GM12865 (cell line): ENCODE measurements at regions not wholly inside any gene's neighbourhood (a gene's known extent, or its start where the extent isn't known, plus 50 kb on each side); places are given as distances from the start of the nearest gene placed in this dataset.

Experiments
- DNase-seq: peaks from one replicate; pipeline ENCODE4 v3.0.0; 2010; ENCODE audit warnings: low read depth
- H3K4me3 ChIP-seq: 2 replicates; pipeline ENCODE4 v1.5.1; 2011; ENCODE audit warnings: mild to moderate bottlenecking, low read depth, low read length, control low read depth
- TF ChIP-seq, protein P1 (sequence below): IDR thresholded peaks from 2 replicates; pipeline ENCODE4 v1.5.1; 2011; ENCODE audit warnings: low read length, control low read depth, low read depth, inconsistent platforms; ENCODE audit not compliant: insufficient read depth; ENCODE audit errors: missing control alignments

DNA sequence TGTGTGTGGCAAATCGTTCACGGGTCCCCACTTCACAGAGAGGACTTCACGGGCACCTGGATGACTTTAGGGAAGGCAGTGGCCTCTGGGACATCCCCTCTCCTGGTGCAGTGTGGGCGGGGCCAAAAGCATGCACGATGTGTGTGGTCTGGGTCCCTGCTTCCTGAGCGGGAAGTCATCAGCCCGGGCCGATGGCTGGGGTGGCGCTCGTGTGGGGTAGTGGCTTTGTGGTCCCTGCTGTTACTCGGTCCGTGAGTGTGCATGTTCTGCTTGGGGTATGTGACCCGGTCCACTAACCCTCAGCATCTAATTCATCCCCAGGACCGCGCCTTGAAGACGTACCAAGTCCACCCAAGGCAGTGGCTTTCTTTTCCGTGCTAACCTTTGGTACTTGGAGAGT, 142.5 kb upstream of the RTL1 start:
- no peak overlapping the region for H3K4me3 ChIP-seq
- DNase-seq, result no peak
- TF ChIP-seq, protein P1, sequence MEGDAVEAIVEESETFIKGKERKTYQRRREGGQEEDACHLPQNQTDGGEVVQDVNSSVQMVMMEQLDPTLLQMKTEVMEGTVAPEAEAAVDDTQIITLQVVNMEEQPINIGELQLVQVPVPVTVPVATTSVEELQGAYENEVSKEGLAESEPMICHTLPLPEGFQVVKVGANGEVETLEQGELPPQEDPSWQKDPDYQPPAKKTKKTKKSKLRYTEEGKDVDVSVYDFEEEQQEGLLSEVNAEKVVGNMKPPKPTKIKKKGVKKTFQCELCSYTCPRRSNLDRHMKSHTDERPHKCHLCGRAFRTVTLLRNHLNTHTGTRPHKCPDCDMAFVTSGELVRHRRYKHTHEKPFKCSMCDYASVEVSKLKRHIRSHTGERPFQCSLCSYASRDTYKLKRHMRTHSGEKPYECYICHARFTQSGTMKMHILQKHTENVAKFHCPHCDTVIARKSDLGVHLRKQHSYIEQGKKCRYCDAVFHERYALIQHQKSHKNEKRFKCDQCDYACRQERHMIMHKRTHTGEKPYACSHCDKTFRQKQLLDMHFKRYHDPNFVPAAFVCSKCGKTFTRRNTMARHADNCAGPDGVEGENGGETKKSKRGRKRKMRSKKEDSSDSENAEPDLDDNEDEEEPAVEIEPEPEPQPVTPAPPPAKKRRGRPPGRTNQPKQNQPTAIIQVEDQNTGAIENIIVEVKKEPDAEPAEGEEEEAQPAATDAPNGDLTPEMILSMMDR, result no peak

- no peak for DNase-seq
- H3K4me3 ChIP-seq, result no peak overlapping the region
- TF ChIP-seq, protein P1, result no peak
Measured at GRCh38 chr14:101047326-101047725, 143.8 kb upstream of the RTL1 start.

DNA sequence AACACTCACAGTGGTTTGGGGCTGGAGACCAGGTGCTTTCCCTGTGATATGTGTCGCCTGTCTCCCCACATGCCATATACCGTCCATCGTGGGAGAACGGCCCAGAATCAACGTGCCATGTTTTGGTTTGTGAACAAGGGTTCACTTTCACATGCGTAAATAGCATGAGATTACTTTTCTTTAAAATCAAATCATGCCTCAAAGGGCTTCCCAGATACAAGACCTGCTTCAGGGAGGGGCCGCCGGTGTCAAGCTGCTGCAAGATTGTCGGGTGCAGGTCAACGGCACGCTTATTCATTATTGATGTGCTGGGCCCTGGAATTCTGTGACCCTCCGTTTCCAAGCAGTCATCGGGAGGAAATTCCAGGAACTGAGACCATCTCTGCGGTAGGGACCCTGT, 145.2 kb upstream of the RTL1 start:
- H3K4me3 ChIP-seq, result no peak overlapping the region
- DNase-seq, result no peak
- TF ChIP-seq, protein P1, result no peak

DNA sequence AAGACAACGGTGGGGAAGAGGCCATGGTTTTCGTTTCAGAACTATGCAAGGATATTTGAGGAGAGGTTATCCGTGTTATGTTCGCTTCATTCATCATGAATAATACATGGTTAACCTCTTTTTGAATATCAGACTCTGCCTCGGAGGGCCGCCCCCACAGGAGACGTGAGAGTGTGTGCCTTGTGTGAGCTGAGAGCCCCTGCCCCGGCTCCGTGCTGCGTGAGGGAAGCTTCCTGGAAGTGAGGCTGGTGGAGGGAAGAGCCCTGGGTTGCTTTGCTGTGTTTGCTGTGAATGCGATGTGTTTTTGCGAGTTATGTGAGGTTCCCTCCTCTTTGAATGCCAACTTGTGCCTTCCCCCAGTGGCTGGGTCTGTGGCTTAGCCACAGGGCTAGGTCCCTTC, 146.0 kb upstream of the RTL1 start:
- TF ChIP-seq, protein P1, result no peak
- H3K4me3 ChIP-seq, result no peak overlapping the region
- DNase-seq, result no peak

DNA sequence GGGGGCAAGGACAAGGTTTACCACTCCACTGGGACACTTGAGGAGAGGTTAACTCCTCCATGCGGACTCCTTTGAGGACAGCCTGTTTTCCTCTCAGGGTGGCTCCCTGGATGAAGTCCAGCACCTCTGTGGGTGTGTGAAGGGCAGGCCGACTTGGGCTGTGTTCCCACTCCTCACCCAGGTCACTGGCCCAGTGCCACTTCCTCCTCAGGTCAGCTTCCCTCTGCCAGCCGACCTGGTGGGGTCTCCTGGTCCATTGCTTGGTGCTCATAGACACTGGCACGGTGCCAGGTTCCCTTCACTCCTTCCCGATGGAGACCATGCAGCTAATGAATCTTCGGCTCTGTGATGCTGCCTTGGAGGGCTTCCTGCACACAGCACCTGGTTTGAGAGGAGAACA, 146.4 kb upstream of the RTL1 start:
- DNase-seq, result no peak
- TF ChIP-seq, protein P1, result no peak
- H3K4me3 ChIP-seq, result no peak overlapping the region

DNA sequence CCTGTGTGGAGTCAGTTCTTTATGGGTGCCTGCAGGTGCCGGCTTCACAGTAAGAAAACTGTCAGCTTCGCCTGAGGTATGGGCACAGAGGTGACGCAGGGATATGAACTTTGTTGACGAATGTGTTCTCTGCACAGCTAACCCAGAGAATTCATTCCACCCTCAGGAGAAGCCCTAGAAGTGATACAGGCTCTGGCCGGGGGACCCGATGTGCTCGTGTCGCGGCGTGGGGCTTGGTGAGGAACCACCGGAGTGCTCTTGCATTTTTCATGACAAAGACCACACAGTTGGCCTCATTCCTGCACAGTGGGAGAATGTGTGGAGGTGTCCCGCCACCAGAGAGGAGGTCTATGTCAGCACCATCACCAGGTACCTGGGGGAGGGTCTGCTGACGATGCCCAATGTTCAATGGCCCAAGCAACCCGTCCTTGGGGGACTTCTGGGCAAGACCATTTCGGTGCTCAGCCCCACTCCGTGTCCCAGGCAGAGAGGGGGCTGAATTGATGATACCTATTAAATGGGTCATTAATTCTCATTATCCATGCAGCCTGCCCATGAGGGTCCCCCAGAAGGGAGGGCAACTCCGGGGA, 147.5 kb upstream of the RTL1 start:
- H3K4me3 ChIP-seq, result no peak overlapping the region
- no peak for DNase-seq
- TF ChIP-seq, protein P1, result no peak

GRCh38 chr14:101054671-101055070, 151.1 kb upstream of the RTL1 start:
- no peak for DNase-seq
- no peak overlapping the region for H3K4me3 ChIP-seq
- TF ChIP-seq, protein P1, result no peak
